Gastroesophageal sphincter (tissue), 3 donors: ENCODE measurements at regions not wholly inside any gene's neighbourhood (a gene's known extent, or its start where the extent isn't known, plus 50 kb on each side); places are given as distances from the start of the nearest gene placed in this dataset.

Experiments
- CTCF ChIP-seq, 4 experiments: fragments of 200-600 bp in 2 of 4; fragments of 450-650 bp in 2 of 4; sonication (generic) in 1 of 4; IDR thresholded peaks; one replicate each; pipeline ENCODE4 v1.5.1; 2017 to 2019; ENCODE audit warnings: antibody characterized with exemption in 4 of 4, mild to moderate bottlenecking in 2 of 4, moderate library complexity in 2 of 4
- EP300 ChIP-seq: sonication (generic); formaldehyde crosslinking; IDR thresholded peaks from one replicate; pipeline ENCODE4 v1.6.1; 2017; ENCODE audit warnings: antibody characterized with exemption, mild to moderate bottlenecking
- POLR2A ChIP-seq, 2 donors: fragments of 450-650 bp; IDR thresholded peaks; one replicate each; pipeline ENCODE4 v1.6.1; 2017; ENCODE audit warnings: antibody characterized with exemption in 2 of 2, mild to moderate bottlenecking in 2 of 2, moderate library complexity in 1 of 2
- POLR2AphosphoS5 ChIP-seq: sonication (generic); formaldehyde crosslinking; IDR thresholded peaks from one replicate; pipeline ENCODE4 v1.6.1; 2017; ENCODE audit warnings: antibody characterized with exemption

- TF ChIP-seq POLR2A (IDR thresholded peaks at IDR 0.05) = no peak
- no peak for TF ChIP-seq POLR2AphosphoS5
- TF ChIP-seq CTCF (IDR thresholded peaks at IDR 0.05) = no peak
- TF ChIP-seq EP300 = no peak
Measured at GRCh38 chr2:37826611-37827010, 98.5 kb upstream of the RMDN2 start.
